GM21515 (cell line): ENCODE measurements at regions not wholly inside any gene's neighbourhood (a gene's known extent, or its start where the extent isn't known, plus 50 kb on each side); places are given as distances from the start of the nearest gene placed in this dataset.
"Not testable (repeated sequence)": the region's sequence is repeated elsewhere in the genome, so short reads cannot be mapped to it uniquely, and the experiment has no call there.

Experiments used
- ATAC-seq: cut with Tn5 transposase; IDR thresholded peaks from one replicate; pipeline ENCODE4 v1.9.1; 2021; ENCODE audit not compliant: unreplicated experiment

GRCh38 chr1:5734996-5735395 lies 257.2 kb downstream of the NPHP4 start:
- no peak for ATAC-seq

GRCh38 chr1:5734414-5734813 lies 257.8 kb downstream of the NPHP4 start:
- no peak for ATAC-seq

GRCh38 chr1:5733596-5733995 lies 258.6 kb downstream of the NPHP4 start:
- ATAC-seq: no peak

GRCh38 chr1:5731110-5731423 lies 261.2 kb downstream of the NPHP4 start:
- no peak for ATAC-seq

GRCh38 chr1:5730272-5731109 lies 261.7 kb downstream of the NPHP4 start:
- ATAC-seq: no peak

- ATAC-seq: no peak
These were observed 262.5 kb downstream of the NPHP4 start for GRCh38 chr1:5729636-5730145.

- ATAC-seq: no peak
These were observed 263.4 kb downstream of the NPHP4 start for GRCh38 chr1:5728663-5729355.

GRCh38 chr1:5727871-5728643 lies 264.2 kb downstream of the NPHP4 start:
- ATAC-seq: no peak

- ATAC-seq: no peak
These were observed 265.0 kb downstream of the NPHP4 start for GRCh38 chr1:5727191-5727590.

GRCh38 chr1:5726586-5727184 lies 265.5 kb downstream of the NPHP4 start:
- not testable (repeated sequence) for ATAC-seq

- no peak for ATAC-seq
These were observed 266.2 kb downstream of the NPHP4 start for GRCh38 chr1:5725855-5726585.

- ATAC-seq: no peak
These were observed 266.8 kb downstream of the NPHP4 start for GRCh38 chr1:5725406-5725805.

- no peak for ATAC-seq
These were observed 267.4 kb downstream of the NPHP4 start for GRCh38 chr1:5724847-5725246.

- no peak for ATAC-seq
These were observed 269.5 kb downstream of the NPHP4 start for GRCh38 chr1:5722635-5723164.

- no peak for ATAC-seq
These were observed 270.5 kb downstream of the NPHP4 start for GRCh38 chr1:5721634-5722215.

GRCh38 chr1:5720936-5721335 lies 271.3 kb downstream of the NPHP4 start:
- no peak for ATAC-seq

GRCh38 chr1:5720484-5720883 lies 271.7 kb downstream of the NPHP4 start:
- ATAC-seq: no peak

- no peak for ATAC-seq
These were observed 272.2 kb downstream of the NPHP4 start for GRCh38 chr1:5720045-5720444.

- ATAC-seq: no peak
These were observed 273.2 kb downstream of the NPHP4 start for GRCh38 chr1:5718831-5719632.
